HG03045 (cell line): ENCODE measurements at regions not wholly inside any gene's neighbourhood (a gene's known extent, or its start where the extent isn't known, plus 50 kb on each side); places are given as distances from the start of the nearest gene placed in this dataset.
"Not testable (repeated sequence)": the region's sequence is repeated elsewhere in the genome, so short reads cannot be mapped to it uniquely, and the experiment has no call there.

Source experiments
- ATAC-seq: cut with Tn5 transposase; IDR thresholded peaks from one replicate; pipeline ENCODE4 v1.9.1; 2021; ENCODE audit warnings: mild to moderate bottlenecking, moderate library complexity; ENCODE audit not compliant: unreplicated experiment

DNA sequence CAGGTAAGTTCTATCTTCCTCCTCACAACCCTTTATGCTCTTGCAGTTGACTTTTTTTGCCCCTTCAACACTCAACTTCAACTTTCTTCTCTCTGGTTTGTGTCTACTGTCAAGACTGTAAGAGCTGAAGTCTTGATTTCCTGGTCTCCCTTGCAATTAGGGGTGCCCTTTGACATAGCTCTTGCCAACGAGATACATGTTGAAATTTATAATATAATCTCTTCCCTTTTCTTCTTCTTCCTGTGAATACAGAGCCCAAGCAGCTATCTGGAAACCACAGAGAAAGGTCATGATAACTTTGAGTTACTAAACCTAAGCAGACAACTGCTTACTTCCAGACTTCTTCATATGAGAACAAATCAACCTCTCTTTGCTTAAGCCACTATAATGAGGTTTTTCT lies 163.5 kb downstream of the MC4R start:
- no peak for ATAC-seq

DNA sequence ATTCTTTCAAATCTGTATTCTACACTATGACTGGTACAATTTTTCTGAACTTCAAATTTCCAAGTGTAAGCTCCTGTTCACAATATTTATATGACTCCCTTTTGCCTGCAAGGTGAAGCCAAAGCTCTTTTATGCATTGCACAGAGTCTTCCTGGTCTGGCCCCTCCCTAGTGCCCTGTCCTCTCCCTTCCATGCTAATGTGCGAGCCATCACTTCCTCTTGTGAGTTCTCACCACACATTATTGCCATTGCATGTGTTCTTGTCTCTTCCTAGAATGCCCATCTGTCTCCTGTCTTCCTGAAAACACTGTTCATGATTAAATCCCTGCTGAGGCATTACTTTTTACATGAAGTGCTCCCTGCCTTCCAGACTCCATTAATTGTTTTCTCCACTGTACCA lies 169.9 kb downstream of the MC4R start:
- ATAC-seq = no peak

DNA sequence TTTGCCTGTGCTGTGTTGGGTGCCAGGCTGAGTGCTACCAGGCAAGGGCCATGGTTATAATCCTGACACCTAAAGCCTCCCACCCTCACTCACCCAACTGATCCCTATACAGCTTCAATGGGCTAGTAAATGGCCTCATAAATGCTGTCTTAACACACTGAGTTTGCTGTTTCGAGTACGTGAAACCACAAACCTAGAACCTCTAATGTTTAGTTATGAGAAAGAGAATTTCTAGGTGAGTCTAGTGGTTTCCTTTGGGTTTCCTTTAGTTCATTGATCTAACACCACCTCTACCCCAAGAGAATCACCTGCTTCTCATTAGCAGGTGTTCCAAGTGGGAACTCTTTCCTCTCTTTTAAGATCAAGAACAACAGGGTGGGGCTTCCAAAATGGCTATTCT lies 172.0 kb downstream of the MC4R start:
- no peak for ATAC-seq

DNA sequence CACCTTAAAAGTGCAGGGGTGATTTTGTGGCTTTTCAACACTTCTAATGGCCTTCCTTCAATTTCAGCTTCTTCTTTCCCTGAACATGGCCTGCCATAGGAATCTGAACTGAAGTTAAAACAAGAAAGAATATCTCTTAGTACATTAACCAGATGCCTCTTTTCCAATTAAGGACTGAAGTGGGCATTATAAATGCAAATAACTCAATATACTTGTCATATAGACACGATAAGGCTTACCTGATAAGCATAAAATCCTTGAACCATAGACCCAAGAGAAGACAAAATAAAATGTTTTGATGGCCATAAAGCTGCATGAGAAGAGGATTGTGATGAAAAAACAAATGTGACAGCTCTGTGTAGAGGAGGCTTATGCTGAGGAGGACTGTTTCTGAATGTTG lies 173.1 kb downstream of the MC4R start:
- ATAC-seq = no peak

DNA sequence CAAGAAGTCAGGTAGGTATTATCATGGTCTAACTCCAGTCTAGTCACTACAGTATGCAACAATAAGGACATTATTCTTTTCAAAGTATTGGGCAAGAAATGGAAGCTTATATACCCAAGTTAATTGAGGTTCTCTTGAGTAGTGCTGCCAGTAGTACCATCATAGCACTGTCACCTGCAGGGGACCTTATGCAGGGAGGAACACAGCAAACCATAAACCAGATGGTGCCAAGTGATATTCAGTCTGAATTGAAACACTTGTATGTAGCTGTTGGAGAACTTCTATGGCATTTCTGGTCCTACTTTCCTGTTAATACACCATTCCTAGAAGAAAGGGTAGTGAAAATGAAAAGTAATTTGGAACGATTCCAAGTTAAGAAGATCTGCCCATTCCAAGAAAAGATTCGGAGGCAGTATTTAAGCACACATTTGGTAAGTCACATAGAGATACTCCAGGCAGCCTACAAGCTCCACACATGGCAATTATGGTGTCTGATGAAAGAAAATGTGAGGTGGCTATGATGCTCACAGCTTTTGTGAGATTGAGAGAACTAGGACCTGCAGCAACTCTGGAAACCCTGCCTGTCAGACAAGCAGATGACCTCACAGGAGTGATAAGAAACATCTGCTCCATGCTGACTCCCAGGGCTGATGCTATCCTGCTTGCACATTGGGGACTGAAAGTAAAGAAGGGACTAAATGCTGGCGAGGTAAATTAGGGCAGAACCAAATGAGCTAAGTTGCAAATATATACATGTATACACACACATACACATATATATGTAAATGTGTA lies 174.7 kb downstream of the MC4R start:
- no peak for ATAC-seq

DNA sequence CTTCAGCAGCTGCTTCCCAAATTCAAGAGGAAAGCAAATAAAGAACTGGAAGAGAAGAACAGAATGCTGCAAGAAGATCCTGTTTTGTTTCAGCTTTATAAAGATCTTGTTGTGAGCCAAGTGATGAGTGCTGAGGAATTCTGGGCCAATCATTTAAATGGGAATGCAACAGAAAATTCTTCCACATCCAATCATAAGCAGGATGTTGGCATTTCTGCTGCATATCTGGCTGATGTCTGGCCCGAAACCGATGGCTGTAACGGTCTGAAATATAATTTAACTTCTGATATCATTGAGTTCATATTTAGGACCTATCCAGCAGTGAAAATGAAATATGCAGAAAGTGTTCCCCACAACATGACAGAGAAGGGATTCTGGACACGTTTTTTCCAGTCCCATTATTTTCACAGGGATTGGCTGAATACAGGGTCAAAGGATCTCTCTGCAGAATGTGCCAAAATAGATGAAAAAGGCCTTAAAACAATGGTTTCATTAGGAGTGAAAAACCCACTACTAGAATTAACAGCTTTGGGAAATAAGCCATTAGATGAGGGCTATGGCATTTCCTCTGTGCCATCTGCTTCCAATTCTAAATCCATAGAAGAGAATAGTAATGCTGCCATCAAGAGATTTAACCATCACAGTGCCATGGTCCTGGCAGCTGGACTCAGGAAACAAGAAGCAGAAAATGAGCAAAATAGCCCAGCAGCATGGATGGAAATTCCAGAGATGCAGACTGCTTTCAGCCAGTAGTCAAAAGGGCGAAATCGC lies 175.6 kb downstream of the MC4R start:
- no peak for ATAC-seq

DNA sequence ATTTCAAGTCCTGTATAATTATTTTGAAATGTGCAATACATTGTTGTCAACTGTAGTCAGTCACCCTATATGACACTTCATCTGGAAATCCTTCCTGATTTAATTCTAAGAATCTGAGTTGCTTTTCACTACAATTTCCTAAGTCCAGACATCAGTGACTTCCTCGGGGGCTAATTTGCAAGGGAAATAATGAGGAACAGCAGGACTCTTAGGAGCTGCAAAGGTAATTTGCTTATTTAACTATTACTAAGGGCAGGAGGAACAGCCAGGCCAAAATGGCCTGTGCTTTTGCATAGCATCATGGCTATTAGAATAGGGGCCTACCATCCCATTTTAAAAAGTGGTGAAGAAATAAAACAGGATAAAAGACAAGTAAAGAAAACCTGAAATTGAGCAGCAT lies 178.8 kb downstream of the MC4R start:
- no peak for ATAC-seq

DNA sequence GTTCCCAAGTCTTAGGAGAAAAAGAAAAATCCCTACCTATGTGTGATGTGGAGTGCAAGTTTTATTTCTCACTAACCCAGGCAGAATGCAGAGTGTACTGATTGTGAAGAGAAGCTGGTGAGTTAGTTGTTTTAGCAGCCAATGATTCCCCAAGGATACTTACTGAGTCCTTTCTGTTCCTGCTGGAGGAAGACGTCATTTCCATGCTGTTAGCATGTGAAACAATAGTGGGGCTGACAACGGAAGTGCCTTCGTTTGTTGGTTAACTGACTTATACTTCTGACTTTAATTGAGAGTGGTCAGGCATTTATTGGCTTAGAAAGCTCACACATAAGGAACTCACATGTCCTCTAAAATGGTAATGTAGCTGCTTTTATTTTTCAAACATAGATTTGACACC lies 180.6 kb downstream of the MC4R start:
- ATAC-seq = no peak

DNA sequence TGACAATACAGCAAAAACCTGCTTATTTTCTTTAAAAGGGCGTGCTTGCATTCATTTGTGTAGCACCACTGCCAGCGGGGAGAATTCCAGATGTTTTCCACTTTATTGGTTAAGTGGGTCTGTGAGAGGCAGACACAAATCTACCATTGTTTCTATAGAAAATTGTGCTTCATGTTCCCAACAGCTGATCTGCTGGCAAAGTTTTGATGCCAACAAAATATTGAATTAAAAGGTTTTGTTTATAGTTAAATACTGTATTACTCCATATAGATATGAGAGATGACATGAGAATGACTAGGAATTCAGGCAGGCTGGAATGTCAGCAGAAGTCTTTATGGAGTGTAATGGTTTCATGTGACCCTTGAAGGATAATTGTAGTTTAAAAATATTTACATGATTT lies 182.7 kb downstream of the MC4R start:
- no peak for ATAC-seq

DNA sequence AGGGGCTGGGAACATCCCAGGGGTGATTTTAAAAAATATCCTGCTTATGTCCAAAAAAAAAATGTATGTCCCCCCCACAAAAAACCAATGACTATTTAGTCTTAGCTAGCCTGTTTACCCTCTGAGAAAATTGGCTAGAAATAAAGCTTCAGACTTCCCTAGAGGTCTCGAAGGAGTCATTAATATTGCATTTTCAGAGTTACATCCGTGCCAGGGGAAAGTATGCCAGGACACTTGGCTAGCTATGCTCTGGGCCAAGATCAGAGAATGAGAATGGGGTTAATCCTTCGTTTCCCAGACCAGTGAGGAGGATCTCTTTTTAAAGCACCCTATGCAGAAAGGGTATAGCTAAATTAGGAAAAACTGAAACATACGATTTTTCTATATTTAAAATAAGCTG lies 183.6 kb downstream of the MC4R start:
- ATAC-seq = no peak

DNA sequence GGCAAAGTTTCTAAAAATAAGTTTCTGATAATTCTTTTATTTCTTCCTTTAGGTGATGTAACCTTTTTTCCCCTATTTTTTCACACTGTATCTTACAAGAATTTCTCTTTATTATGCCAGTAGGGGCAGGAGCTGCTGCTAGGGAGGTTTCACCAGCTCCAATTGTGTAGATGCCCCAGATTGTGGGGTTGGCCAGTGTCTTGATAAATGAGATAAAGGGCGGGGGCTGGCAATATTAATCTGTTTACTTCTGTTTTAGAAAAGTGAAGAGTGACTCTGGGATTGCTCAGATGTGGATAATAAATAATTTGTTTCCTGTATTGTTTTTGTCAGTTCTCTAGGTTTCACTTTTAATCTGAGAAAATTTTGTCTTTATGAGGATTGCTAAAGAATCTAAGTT lies 190.4 kb downstream of the MC4R start:
- ATAC-seq = no peak

DNA sequence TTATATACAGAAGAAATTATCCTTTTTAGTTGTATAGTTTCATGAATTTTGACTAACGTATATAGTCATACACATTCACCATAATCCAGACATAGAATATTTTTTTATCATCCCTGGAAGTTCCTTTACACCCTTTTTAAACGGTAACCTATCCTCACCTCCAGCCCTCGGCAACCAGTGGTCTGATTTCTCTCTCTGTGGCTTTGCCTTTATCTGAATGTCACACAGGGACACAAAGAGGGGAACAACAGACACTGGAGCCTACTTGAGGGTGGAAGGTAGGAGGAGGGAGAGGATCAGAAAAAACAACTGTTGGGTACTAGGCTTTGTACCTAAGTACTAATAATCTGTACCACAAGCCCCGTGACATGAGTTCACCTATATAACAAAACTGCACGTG lies 191.9 kb downstream of the MC4R start:
- ATAC-seq = no peak

DNA sequence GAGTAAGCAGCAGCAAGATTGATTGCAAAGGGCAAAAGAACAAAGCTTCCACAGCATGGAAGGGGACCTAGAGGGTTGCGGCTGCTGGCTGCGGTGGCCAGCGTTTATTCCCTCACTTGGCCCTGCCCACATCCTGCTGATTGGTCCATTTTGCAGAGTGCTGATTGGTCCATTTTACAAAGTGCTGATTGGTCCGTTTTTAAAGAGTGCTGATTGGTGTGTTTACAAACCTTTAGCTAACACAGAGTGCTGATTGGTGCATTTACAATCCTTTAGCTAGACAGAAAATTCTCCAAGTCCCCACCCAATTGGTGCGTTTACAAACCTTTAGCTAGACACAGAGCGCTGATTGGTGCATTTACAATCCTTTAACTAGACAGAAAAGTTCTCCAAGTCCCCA lies 194.4 kb downstream of the MC4R start:
- ATAC-seq = not testable (repeated sequence)

DNA sequence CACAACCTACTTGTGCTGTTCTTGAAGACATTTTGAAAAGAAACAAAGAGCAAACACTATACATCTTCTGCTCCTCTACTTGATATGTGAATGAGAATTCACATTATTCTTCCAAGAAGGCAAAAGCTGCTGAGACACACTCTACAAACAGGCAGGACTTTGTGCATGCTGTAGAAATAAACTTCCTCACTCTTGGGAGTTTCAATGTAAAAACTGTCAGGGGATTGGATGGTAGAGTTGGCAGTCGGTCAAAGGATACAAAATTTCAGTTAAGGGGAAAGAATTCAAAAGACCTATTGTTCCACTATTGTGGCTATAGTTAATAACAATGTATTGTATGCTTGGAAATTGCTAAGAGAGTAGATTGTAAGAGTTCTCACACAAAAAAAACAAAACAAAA lies 196.3 kb downstream of the MC4R start:
- ATAC-seq = no peak

DNA sequence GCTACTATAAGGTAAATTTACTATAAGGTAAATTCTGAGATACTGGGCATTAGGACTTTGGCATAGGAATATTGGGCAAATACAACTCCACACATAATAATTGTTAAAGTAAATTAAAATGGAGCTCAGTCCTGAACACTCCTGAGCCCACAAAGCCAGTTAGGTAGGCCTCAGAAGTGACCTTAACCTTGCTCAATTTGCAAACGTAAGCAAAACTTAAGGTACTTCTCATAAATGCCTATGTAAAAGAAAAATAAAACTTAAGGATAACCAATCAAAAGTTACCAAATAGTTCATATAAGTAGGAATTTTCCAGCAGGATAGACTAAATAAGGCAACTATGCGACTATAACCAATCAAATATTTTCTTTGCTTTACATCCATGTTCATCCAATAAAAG lies 197.7 kb downstream of the MC4R start:
- no peak for ATAC-seq

DNA sequence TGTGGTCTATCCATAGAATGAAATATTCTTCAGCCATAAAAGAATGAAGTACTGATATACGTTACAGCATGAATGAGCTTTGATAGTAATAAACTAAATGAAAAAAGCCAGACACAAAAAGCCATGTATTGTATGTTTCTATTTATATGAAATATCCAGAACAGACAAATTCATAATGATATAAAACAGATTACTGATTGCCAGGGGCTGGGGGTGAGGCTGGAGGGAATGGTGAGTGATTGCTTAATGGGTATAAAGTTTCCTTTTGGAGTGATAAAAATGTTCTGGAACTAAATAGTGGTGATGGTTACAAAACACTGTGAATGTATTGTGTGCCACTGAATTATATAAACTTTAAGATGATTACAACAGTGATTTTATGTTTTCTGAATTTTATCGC lies 200.5 kb downstream of the MC4R start:
- ATAC-seq = no peak

DNA sequence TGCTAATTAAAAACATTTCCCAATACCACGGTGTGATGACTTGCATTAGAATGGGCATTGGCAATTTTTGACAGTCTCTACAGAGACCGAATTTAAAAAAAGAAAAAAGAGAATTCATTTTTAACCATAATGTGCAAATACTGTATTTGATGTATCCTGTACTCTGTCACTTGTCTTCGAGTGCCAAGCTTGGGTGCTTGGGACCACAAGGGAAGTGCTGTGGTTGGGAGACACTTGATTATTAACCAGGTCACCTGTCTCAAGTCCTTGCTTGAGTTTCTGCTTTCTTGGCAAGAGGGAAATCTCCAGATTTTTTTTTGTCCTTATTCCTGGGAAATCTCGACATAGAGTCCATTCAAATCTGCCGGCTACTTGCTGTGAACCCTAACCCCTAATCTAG lies 209.0 kb downstream of the MC4R start:
- ATAC-seq = no peak

DNA sequence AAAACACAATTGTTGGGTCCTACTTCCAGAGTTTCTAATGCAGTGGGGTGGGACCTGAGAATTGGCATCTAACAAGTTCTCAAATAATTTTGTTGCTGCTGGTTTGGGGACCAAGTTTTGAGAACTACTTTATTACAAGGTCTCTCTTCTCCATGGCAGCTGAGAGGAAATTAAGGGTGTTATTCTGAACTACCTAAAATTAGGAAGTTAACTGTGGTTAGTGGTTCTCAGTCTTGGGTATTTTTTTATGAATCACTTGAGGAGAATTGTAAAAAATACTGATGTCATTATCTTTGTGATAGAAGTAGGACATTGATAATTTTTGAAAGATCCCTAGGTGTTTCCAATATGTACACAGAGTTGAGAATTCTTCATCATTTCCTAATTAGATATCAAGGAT lies 210.2 kb downstream of the MC4R start:
- ATAC-seq = no peak

DNA sequence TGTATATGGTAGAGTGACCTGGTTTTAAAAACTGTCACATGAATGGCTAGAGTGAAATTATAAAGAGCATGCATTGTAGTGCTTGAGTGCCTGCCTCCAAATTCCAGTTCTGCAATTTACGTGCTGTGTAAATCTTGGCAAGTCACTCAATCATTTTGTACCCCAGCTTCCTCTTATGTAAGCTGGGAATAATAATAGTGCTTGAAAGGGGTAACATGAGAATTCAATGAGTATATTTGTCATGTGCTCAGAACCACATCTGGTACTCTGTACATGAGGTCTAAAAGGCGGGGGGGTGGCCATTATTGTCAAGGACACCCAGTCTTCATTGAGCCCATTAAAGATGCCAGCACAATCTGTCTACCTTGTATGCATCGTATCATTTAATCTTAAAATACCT lies 214.8 kb downstream of the MC4R start:
- no peak for ATAC-seq

DNA sequence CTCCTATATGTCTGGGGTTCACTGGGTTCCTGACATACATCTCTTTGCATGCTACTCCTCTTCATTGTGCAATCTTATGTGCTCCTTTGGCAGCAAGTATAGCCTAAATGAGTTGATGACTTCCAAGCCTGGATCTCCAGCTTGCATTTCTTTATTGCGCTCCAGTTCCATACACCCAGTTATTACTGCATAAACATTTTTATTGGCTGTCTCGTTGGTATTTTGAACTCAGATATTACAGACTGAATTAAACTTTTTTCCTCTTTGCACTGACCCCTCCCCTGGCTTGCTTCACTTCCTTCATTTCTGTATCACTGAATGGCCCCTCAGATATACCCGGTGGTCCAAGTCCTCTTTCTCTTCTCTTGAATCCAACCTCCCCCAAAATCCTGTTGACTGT lies 219.2 kb downstream of the MC4R start:
- no peak for ATAC-seq

DNA sequence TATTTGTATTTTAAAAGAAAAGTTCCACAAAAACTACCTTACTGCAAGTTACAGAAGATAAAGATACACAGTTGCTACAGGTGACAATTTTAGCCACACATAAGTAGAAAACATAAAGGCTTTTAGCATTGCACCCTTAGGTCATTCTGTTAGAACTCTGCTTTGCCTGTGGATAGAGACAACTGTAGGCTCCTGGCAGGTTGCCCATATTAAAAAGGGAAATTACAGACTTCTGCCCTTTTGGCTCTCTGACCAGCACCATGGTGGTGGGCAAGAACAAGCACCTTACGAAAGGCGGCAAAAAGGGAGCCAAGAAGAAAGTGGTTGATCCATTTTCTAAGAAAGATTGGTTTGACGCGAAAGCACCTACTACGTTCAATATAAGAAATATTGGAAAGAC lies 223.3 kb downstream of the MC4R start:
- ATAC-seq = no peak

DNA sequence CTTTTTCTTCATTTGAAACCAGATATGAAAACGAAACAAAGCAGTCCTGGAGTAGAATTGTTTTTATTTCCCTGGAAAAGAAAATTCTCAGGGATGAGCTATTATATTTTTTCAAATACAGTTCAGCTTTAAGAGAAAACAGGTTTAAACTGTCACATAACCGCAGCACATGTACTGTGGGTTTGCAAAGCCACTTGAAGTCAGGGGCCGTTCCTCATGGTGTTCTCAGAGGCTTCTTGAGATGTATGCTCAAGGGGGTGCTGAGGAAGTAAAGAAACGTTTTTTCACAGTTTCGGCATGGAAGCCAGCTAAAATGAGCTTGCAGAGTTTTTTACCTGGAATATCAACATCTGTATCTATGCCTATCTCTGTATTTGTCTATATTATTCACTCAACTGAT lies 225.3 kb downstream of the MC4R start:
- ATAC-seq = no peak
